ENCODE measurements at regions not wholly inside any gene's neighbourhood (a gene's known extent, or its start where the extent isn't known, plus 50 kb on each side); places are given as distances from the start of the nearest gene placed in this dataset.

GRCh38 chr1:55352080-55352810 is 137.1 kb upstream of the USP24 start:
- no peak for DNase-seq (ENCODE audit: low spot score)
- peaks cover 4% of the 10 kb centered on the region for H3K27me3 Mint-ChIP-seq (ENCODE audit: insufficient read depth, low read depth)
- H3K27ac Mint-ChIP-seq = no peak overlapping the region
- no peaks in the 10 kb centered on the region for H3K9me3 ChIP-seq (ENCODE audit: low read depth)
- H3K4me1 ChIP-seq = no peaks in the 10 kb centered on the region
- no peaks in the 10 kb centered on the region for H4K20me1 ChIP-seq (ENCODE audit: low read depth)
- H3K36me3 Mint-ChIP-seq = no peaks in the 10 kb centered on the region
- no peaks in the 10 kb centered on the region for H3K36me3 ChIP-seq
- no peak overlapping the region for H3K4me3 ChIP-seq
- H3K27me3 ChIP-seq = no peaks in the 10 kb centered on the region
- no peak overlapping the region for H3K27ac ChIP-seq
- TF ChIP-seq EZH2 (IDR thresholded peaks at IDR 0.05) (no peak), EZH2phosphoT487 (IDR thresholded peaks at IDR 0.05) (no peak), CTCF (IDR thresholded peaks at IDR 0.05) (no peak)
- no peak overlapping the region for H3K4me2 ChIP-seq
- H3K4me1 Mint-ChIP-seq = no peaks in the 10 kb centered on the region
- H3K9me3 Mint-ChIP-seq = no peaks in the 10 kb centered on the region
- H3K9ac ChIP-seq = no peak overlapping the region
- no peaks in the 10 kb centered on the region for H3K79me2 ChIP-seq (ENCODE audit: low read depth)
- H3K4me3 Mint-ChIP-seq = no peak overlapping the region
- no peaks in the 10 kb centered on the region for H3F3A ChIP-seq (ENCODE audit: low read depth)
- no peak overlapping the region for H2AFZ ChIP-seq (replicated peaks)

GRCh38 chr1:55348356-55348755 is 133.2 kb upstream of the USP24 start:
- no peak overlapping the region for H3K4me3 ChIP-seq
- H3K27me3 ChIP-seq = no peaks in the 10 kb centered on the region
- no peaks in the 10 kb centered on the region for H3K4me1 Mint-ChIP-seq
- H3K36me3 Mint-ChIP-seq = no peaks in the 10 kb centered on the region
- no peaks in the 10 kb centered on the region for H3K9me3 ChIP-seq (ENCODE audit: low read depth)
- no peak overlapping the region for H3K9ac ChIP-seq
- H4K20me1 ChIP-seq (ENCODE audit: low read depth) = no peaks in the 10 kb centered on the region
- no peak overlapping the region for H3K4me2 ChIP-seq
- no peaks in the 10 kb centered on the region for H3K79me2 ChIP-seq (ENCODE audit: low read depth)
- H3K27me3 Mint-ChIP-seq (ENCODE audit: insufficient read depth, low read depth) = peaks cover 2% of the 10 kb centered on the region
- H3K9me3 Mint-ChIP-seq = peaks cover 4% of the 10 kb centered on the region
- H3K4me3 Mint-ChIP-seq = no peak overlapping the region
- H3F3A ChIP-seq (ENCODE audit: low read depth) = no peaks in the 10 kb centered on the region
- no peak overlapping the region for H2AFZ ChIP-seq (replicated peaks)
- TF ChIP-seq EZH2phosphoT487 (IDR thresholded peaks at IDR 0.05) (no peak), EZH2 (IDR thresholded peaks at IDR 0.05) (no peak), CTCF (IDR thresholded peaks at IDR 0.05) (no peak)
- no peak for DNase-seq (ENCODE audit: low spot score)
- H3K27ac Mint-ChIP-seq = no peak overlapping the region
- H3K4me1 ChIP-seq = no peaks in the 10 kb centered on the region
- no peaks in the 10 kb centered on the region for H3K36me3 ChIP-seq
- no peak overlapping the region for H3K27ac ChIP-seq

- no peak for DNase-seq (ENCODE audit: low spot score)
- no peak for TF ChIP-seq EZH2 (IDR thresholded peaks at IDR 0.05)
- no peak for TF ChIP-seq CTCF (IDR thresholded peaks at IDR 0.05)
- TF ChIP-seq EZH2phosphoT487 (IDR thresholded peaks at IDR 0.05) = no peak
- Histone ChIP-seq H3K4me1 (no peaks in the 10 kb centered on the region), H4K20me1 (ENCODE audit: low read depth) (no peaks in the 10 kb centered on the region), H3K9ac (no peak overlapping the region), H2AFZ (replicated peaks) (no peak overlapping the region), H3F3A (ENCODE audit: low read depth) (no peaks in the 10 kb centered on the region), H3K4me2 (no peak overlapping the region), H3K4me3 (no peak overlapping the region), H3K27me3 (no peaks in the 10 kb centered on the region), H3K27ac (no peak overlapping the region), H3K79me2 (ENCODE audit: low read depth) (no peaks in the 10 kb centered on the region), H3K36me3 (no peaks in the 10 kb centered on the region), H3K9me3 (ENCODE audit: low read depth) (no peaks in the 10 kb centered on the region)
- H3K36me3 Mint-ChIP-seq = no peaks in the 10 kb centered on the region
- H3K27ac Mint-ChIP-seq = no peak overlapping the region
- peaks cover 2% of the 10 kb centered on the region for H3K27me3 Mint-ChIP-seq (ENCODE audit: insufficient read depth, low read depth)
- no peaks in the 10 kb centered on the region for H3K4me1 Mint-ChIP-seq
- no peak overlapping the region for H3K4me3 Mint-ChIP-seq
- peaks cover 4% of the 10 kb centered on the region for H3K9me3 Mint-ChIP-seq
Observed at GRCh38 chr1:55347866-55348265, 132.7 kb upstream of the USP24 start.

All from neural progenitor cell (in vitro differentiated cells).